T-helper 9 cell (primary cell): ENCODE measurements at regions not wholly inside any gene's neighbourhood (a gene's known extent, or its start where the extent isn't known, plus 50 kb on each side); places are given as distances from the start of the nearest gene placed in this dataset.
"Not testable (repeated sequence)": the region's sequence is repeated elsewhere in the genome, so short reads cannot be mapped to it uniquely, and the experiment has no call there.

Experiments
- DNase-seq: peaks from one replicate; pipeline ENCODE4 v3.0.0-alpha.2; 2020

GRCh38 chr3:29144807-29145206, 136.1 kb upstream of the RBMS3 start:
- DNase-seq, result no peak

- no peak for DNase-seq
These were observed 135.5 kb upstream of the RBMS3 start for GRCh38 chr3:29145360-29145759.

- DNase-seq, result no peak
These were observed 128.5 kb upstream of the RBMS3 start for GRCh38 chr3:29152379-29152778.

- DNase-seq, result no peak
These were observed 127.1 kb upstream of the RBMS3 start for GRCh38 chr3:29153811-29154210.

GRCh38 chr3:29156086-29156715, 124.7 kb upstream of the RBMS3 start:
- no peak for DNase-seq

- no peak for DNase-seq
These were observed 116.0 kb upstream of the RBMS3 start for GRCh38 chr3:29164825-29165224.

GRCh38 chr3:29167180-29167579, 113.7 kb upstream of the RBMS3 start:
- DNase-seq, result no peak

- no peak for DNase-seq
These were observed 112.8 kb upstream of the RBMS3 start for GRCh38 chr3:29168081-29168480.

GRCh38 chr3:29168696-29169095, 112.2 kb upstream of the RBMS3 start:
- no peak for DNase-seq

GRCh38 chr3:29169451-29169850, 111.4 kb upstream of the RBMS3 start:
- no peak for DNase-seq

GRCh38 chr3:29171043-29171990, 109.6 kb upstream of the RBMS3 start:
- DNase-seq, result no peak

GRCh38 chr3:29176501-29176900, 104.4 kb upstream of the RBMS3 start:
- DNase-seq, result no peak

GRCh38 chr3:29178809-29179793, 101.8 kb upstream of the RBMS3 start:
- DNase-seq, result no peak

- DNase-seq, result no peak
These were observed 99.6 kb upstream of the RBMS3 start for GRCh38 chr3:29181149-29181780.

- DNase-seq, result no peak
These were observed 99.0 kb upstream of the RBMS3 start for GRCh38 chr3:29181872-29182271.

GRCh38 chr3:29182828-29183227, 98.0 kb upstream of the RBMS3 start:
- not testable (repeated sequence) for DNase-seq

GRCh38 chr3:29183346-29184087, 97.4 kb upstream of the RBMS3 start:
- DNase-seq, result no peak

GRCh38 chr3:29185706-29186105, 95.2 kb upstream of the RBMS3 start:
- no peak for DNase-seq

- DNase-seq, result no peak
These were observed 94.7 kb upstream of the RBMS3 start for GRCh38 chr3:29186131-29186599.

- DNase-seq, result no peak
These were observed 93.7 kb upstream of the RBMS3 start for GRCh38 chr3:29186982-29187725.

- DNase-seq, result no peak
These were observed 91.5 kb upstream of the RBMS3 start for GRCh38 chr3:29189328-29189727.
